ENCODE measurements at regions not wholly inside any gene's neighbourhood (a gene's known extent, or its start where the extent isn't known, plus 50 kb on each side); places are given as distances from the start of the nearest gene placed in this dataset.

DNA sequence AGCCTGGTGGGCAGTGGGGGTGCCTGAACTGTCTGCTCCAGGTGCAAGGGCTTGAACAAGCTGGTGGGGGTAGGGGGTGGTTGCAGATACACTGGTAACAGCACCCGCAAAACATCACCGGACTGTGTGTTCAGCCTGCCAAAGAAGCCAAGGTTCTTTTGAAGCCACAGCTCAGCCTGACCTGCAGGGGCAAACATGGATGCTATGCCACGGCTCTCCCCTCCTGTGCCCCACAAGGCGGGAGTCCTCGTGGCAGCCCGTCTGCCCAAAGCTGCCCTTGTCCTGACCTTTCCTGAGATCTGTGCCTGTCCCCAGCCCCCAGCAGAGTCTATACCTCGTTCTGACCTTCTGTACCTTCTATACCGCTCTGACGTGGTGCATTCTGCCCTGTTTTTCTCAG is 285.7 kb downstream of the GLRX3 start:
- Histone ChIP-seq H3K4me1 (ENCODE audit: control extremely low read depth in 1 of 4, control insufficient read depth in 4 of 4, insufficient read depth in 4 of 4, low read length in 3 of 4) (no peaks in the 10 kb centered on the region), H3K27me3 (replicated peaks in 2 of 5; ENCODE audit: control insufficient read depth in 4 of 5, insufficient read depth in 5 of 5, low read length in 4 of 5) (no peaks in the 10 kb centered on the region), H3K36me3 (ENCODE audit: control insufficient read depth in 4 of 4, insufficient read depth in 4 of 4, low read length in 3 of 4) (no peaks in the 10 kb centered on the region), H3K27ac (ENCODE audit: insufficient read depth in 1 of 2, low read depth in 1 of 2, low read length in 2 of 2, poor library complexity in 1 of 2, severe bottlenecking in 2 of 2) (no peak overlapping the region), H3K9me3 (ENCODE audit: control extremely low read depth in 1 of 5, control insufficient read depth in 4 of 5, insufficient read depth in 2 of 5, low read depth in 1 of 5, low read length in 4 of 5) (no peaks in the 10 kb centered on the region), H3K4me3 (ENCODE audit: control insufficient read depth in 1 of 7, extremely low read depth in 1 of 7, insufficient read depth in 4 of 7, low read depth in 2 of 7, low read length in 6 of 7) (no peak overlapping the region)
- no peak for DNase-seq
- POLR2A ChIA-PET, result no interaction called here
- WGBS (ENCODE audit: insufficient coverage), result 97% methylated on average over 9 of the region's 9 CpGs
- CTCF ChIA-PET, result no interaction called here

DNA sequence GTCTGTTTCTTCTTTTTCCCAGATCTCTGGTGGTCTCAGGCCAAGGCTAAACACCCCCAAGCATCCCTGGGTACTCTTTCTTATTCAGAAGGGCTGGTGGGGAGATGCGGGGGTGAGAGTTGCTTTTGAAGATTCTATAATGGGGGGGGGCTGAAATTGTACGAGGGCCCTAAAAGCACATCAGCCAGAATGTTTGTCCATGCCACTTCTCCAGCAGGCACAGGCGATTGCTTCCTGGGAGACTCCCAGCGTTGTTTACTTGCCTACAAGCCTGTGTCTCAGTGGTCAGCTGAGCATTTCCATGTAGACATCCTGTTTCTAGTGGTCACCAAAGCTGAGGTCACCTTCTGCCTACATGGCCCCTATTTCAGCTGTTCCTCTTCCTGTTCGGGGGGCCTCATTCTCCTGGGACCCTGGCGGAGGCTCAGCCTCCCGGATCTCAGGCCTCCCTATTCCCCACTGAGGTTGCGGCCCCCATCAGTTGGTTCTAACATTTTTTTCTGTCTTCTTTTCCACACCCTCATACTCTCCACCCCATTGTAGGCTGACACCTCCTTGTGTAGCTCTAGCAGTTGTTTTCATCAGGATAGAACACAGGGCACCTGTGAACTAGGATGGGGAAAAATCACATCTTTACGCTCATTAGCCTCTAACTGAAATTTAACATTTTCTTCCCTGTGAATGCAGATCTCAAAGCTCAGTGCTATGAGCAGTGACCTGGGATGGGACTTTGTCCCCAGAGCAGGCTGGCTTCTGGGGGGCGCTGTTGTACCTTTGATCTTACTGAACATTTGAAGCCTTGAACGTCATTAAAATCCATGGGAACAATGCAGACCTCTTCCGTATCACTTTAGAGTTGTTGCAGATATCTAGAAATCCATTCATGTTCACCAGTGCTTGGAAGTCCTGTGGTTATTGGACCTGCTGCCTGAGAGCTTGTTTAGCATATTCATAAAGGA is 286.5 kb downstream of the GLRX3 start:
- WGBS (ENCODE audit: insufficient coverage), result 87% methylated on average over 9 of the region's 12 CpGs
- no peaks in the 10 kb centered on the region for H3K27me3 ChIP-seq (replicated peaks in 2 of 5; ENCODE audit: control insufficient read depth in 4 of 5, insufficient read depth in 5 of 5, low read length in 4 of 5)
- H3K36me3 ChIP-seq (ENCODE audit: control insufficient read depth in 4 of 4, insufficient read depth in 4 of 4, low read length in 3 of 4), result no peaks in the 10 kb centered on the region
- no peak overlapping the region for H3K4me3 ChIP-seq (ENCODE audit: control insufficient read depth in 1 of 7, extremely low read depth in 1 of 7, insufficient read depth in 4 of 7, low read depth in 2 of 7, low read length in 6 of 7)
- POLR2A ChIA-PET, result no interaction called here
- no peak for DNase-seq
- no peaks in the 10 kb centered on the region for H3K9me3 ChIP-seq (ENCODE audit: control extremely low read depth in 1 of 5, control insufficient read depth in 4 of 5, insufficient read depth in 2 of 5, low read depth in 1 of 5, low read length in 4 of 5)
- H3K4me1 ChIP-seq (ENCODE audit: control extremely low read depth in 1 of 4, control insufficient read depth in 4 of 4, insufficient read depth in 4 of 4, low read length in 3 of 4), result no peaks in the 10 kb centered on the region
- H3K27ac ChIP-seq (ENCODE audit: insufficient read depth in 1 of 2, low read depth in 1 of 2, low read length in 2 of 2, poor library complexity in 1 of 2, severe bottlenecking in 2 of 2), result no peak overlapping the region
- CTCF ChIA-PET, result no interaction called here

- CTCF ChIA-PET, result no interaction called here
- H3K27ac ChIP-seq (ENCODE audit: insufficient read depth in 1 of 2, low read depth in 1 of 2, low read length in 2 of 2, poor library complexity in 1 of 2, severe bottlenecking in 2 of 2), result no peak overlapping the region
- H3K27me3 ChIP-seq (replicated peaks in 2 of 5; ENCODE audit: control insufficient read depth in 4 of 5, insufficient read depth in 5 of 5, low read length in 4 of 5), result no peaks in the 10 kb centered on the region
- no peak for DNase-seq
- WGBS (ENCODE audit: insufficient coverage), result 89% methylated on average over 21 of the region's 21 CpGs
- H3K36me3 ChIP-seq (ENCODE audit: control insufficient read depth in 4 of 4, insufficient read depth in 4 of 4, low read length in 3 of 4), result no peaks in the 10 kb centered on the region
- no peaks in the 10 kb centered on the region for H3K4me1 ChIP-seq (ENCODE audit: control extremely low read depth in 1 of 4, control insufficient read depth in 4 of 4, insufficient read depth in 4 of 4, low read length in 3 of 4)
- POLR2A ChIA-PET, result no interaction called here
- H3K9me3 ChIP-seq (ENCODE audit: control extremely low read depth in 1 of 5, control insufficient read depth in 4 of 5, insufficient read depth in 2 of 5, low read depth in 1 of 5, low read length in 4 of 5), result no peaks in the 10 kb centered on the region
- H3K4me3 ChIP-seq (ENCODE audit: control insufficient read depth in 1 of 7, extremely low read depth in 1 of 7, insufficient read depth in 4 of 7, low read depth in 2 of 7, low read length in 6 of 7), result no peak overlapping the region
Observed at GRCh38 chr10:130423455-130424305, 287.5 kb downstream of the GLRX3 start.

- ChIA-PET POLR2A (no interaction called here), CTCF (no interaction called here)
- Histone ChIP-seq H3K27ac (ENCODE audit: insufficient read depth in 1 of 2, low read depth in 1 of 2, low read length in 2 of 2, poor library complexity in 1 of 2, severe bottlenecking in 2 of 2) (no peak overlapping the region), H3K36me3 (ENCODE audit: control insufficient read depth in 4 of 4, insufficient read depth in 4 of 4, low read length in 3 of 4) (no peaks in the 10 kb centered on the region), H3K4me1 (ENCODE audit: control extremely low read depth in 1 of 4, control insufficient read depth in 4 of 4, insufficient read depth in 4 of 4, low read length in 3 of 4) (no peaks in the 10 kb centered on the region), H3K27me3 (replicated peaks in 2 of 5; ENCODE audit: control insufficient read depth in 4 of 5, insufficient read depth in 5 of 5, low read length in 4 of 5) (no peaks in the 10 kb centered on the region), H3K4me3 (ENCODE audit: control insufficient read depth in 1 of 7, extremely low read depth in 1 of 7, insufficient read depth in 4 of 7, low read depth in 2 of 7, low read length in 6 of 7) (no peak overlapping the region), H3K9me3 (ENCODE audit: control extremely low read depth in 1 of 5, control insufficient read depth in 4 of 5, insufficient read depth in 2 of 5, low read depth in 1 of 5, low read length in 4 of 5) (no peaks in the 10 kb centered on the region)
- DNase-seq, result no peak
- WGBS (ENCODE audit: insufficient coverage), result 89% methylated on average over 9 of the region's 10 CpGs
Observed at GRCh38 chr10:130424418-130424817, 288.2 kb downstream of the GLRX3 start.

- Histone ChIP-seq H3K4me3 (ENCODE audit: control insufficient read depth in 1 of 7, extremely low read depth in 1 of 7, insufficient read depth in 4 of 7, low read depth in 2 of 7, low read length in 6 of 7) (no peak overlapping the region), H3K9me3 (ENCODE audit: control extremely low read depth in 1 of 5, control insufficient read depth in 4 of 5, insufficient read depth in 2 of 5, low read depth in 1 of 5, low read length in 4 of 5) (no peaks in the 10 kb centered on the region), H3K27ac (ENCODE audit: insufficient read depth in 1 of 2, low read depth in 1 of 2, low read length in 2 of 2, poor library complexity in 1 of 2, severe bottlenecking in 2 of 2) (no peak overlapping the region), H3K27me3 (replicated peaks in 2 of 5; ENCODE audit: control insufficient read depth in 4 of 5, insufficient read depth in 5 of 5, low read length in 4 of 5) (no peaks in the 10 kb centered on the region), H3K4me1 (ENCODE audit: control extremely low read depth in 1 of 4, control insufficient read depth in 4 of 4, insufficient read depth in 4 of 4, low read length in 3 of 4) (no peaks in the 10 kb centered on the region), H3K36me3 (ENCODE audit: control insufficient read depth in 4 of 4, insufficient read depth in 4 of 4, low read length in 3 of 4) (no peaks in the 10 kb centered on the region)
- ChIA-PET CTCF (no interaction called here), POLR2A (no interaction called here)
- no peak for DNase-seq
- WGBS (ENCODE audit: insufficient coverage), result 92% methylated on average over 4 of the region's 5 CpGs
Observed at GRCh38 chr10:130425169-130425568, 289.0 kb downstream of the GLRX3 start.

DNA sequence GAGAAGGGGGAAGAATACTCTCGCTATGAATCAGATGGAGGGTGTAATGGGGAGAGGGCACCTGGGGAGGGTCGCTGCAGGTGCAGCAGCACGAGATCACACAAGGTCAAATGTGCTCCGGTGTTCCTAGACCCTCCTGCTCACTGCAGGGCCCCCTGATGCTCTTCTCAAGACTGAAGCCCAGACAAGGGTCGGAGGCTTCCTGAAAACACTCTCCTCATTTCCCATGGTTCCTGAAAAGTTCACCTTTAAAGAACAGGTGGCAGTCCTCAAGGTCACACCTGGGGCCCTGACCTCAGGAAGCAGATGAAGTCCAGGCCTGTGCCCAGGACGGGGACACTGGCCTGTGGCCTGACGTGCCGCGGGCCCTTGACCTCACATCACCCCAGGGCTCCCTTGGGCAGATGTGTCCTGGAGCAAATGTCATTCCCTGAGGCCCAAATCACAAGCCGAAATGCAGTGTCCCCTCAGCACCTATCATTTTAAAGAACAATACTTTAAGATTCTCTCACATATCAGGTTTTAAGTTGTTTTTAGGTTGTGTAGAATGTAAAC is 289.8 kb downstream of the GLRX3 start:
- Histone ChIP-seq H3K27ac (ENCODE audit: insufficient read depth in 1 of 2, low read depth in 1 of 2, low read length in 2 of 2, poor library complexity in 1 of 2, severe bottlenecking in 2 of 2) (no peak overlapping the region), H3K4me1 (ENCODE audit: control extremely low read depth in 1 of 4, control insufficient read depth in 4 of 4, insufficient read depth in 4 of 4, low read length in 3 of 4) (no peaks in the 10 kb centered on the region), H3K9me3 (ENCODE audit: control extremely low read depth in 1 of 5, control insufficient read depth in 4 of 5, insufficient read depth in 2 of 5, low read depth in 1 of 5, low read length in 4 of 5) (no peaks in the 10 kb centered on the region), H3K4me3 (ENCODE audit: control insufficient read depth in 1 of 7, extremely low read depth in 1 of 7, insufficient read depth in 4 of 7, low read depth in 2 of 7, low read length in 6 of 7) (no peak overlapping the region), H3K36me3 (ENCODE audit: control insufficient read depth in 4 of 4, insufficient read depth in 4 of 4, low read length in 3 of 4) (no peaks in the 10 kb centered on the region), H3K27me3 (replicated peaks in 2 of 5; ENCODE audit: control insufficient read depth in 4 of 5, insufficient read depth in 5 of 5, low read length in 4 of 5) (no peaks in the 10 kb centered on the region)
- ChIA-PET POLR2A (no interaction called here), CTCF (no interaction called here)
- no peak for DNase-seq
- 86% methylated on average over 6 of the region's 10 CpGs for WGBS (ENCODE audit: insufficient coverage)

DNA sequence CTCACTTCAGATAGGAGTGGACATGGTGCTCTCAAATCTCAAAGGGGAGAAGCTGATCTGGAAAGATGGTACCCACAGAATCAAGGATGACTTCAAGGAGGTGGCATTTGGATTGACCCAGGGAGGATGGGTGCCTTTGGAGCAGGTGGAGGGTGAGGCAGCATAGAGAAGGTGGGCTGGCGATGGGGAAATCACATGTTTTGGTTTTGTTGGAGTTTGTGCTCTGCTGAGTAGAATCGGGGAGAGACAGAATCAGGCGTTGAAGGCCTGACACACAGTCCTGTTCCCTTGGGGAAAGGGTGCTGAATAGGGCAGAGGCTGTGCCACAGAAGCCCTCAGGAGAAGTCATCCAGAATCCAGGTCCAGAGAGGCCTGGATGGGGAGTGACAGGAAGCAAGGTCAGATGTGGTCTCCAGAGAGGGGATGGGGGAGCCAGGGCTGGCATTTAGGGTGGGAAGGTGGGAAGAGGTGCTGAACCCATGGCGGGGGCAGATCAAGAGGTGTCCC is 291.1 kb downstream of the GLRX3 start:
- POLR2A ChIA-PET, result no interaction called here
- Histone ChIP-seq H3K27ac (ENCODE audit: insufficient read depth in 1 of 2, low read depth in 1 of 2, low read length in 2 of 2, poor library complexity in 1 of 2, severe bottlenecking in 2 of 2) (no peak overlapping the region), H3K4me1 (ENCODE audit: control extremely low read depth in 1 of 4, control insufficient read depth in 4 of 4, insufficient read depth in 4 of 4, low read length in 3 of 4) (no peaks in the 10 kb centered on the region), H3K4me3 (ENCODE audit: control insufficient read depth in 1 of 7, extremely low read depth in 1 of 7, insufficient read depth in 4 of 7, low read depth in 2 of 7, low read length in 6 of 7) (no peak overlapping the region), H3K27me3 (replicated peaks in 2 of 5; ENCODE audit: control insufficient read depth in 4 of 5, insufficient read depth in 5 of 5, low read length in 4 of 5) (no peaks in the 10 kb centered on the region), H3K36me3 (ENCODE audit: control insufficient read depth in 4 of 4, insufficient read depth in 4 of 4, low read length in 3 of 4) (no peaks in the 10 kb centered on the region), H3K9me3 (ENCODE audit: control extremely low read depth in 1 of 5, control insufficient read depth in 4 of 5, insufficient read depth in 2 of 5, low read depth in 1 of 5, low read length in 4 of 5) (no peaks in the 10 kb centered on the region)
- DNase-seq, result no peak
- 94% methylated on average over 4 of the region's 4 CpGs for WGBS (ENCODE audit: insufficient coverage)
- CTCF ChIA-PET, result no interaction called here
